Activated T-helper 1 cell treated with anti-CD3 and anti-CD28 coated beads, Interleukin-12 subunit alpha, Interleukin-12 subunit beta, Interleukin-2, Interleukin-4 antibody, amounts not matched to agents 30 ng/mL and 10 ng/mL and 1 ng/mL, durations not matched to agents 14 hours and 24 hours and 36 hours (primary cell): ENCODE measurements at regions not wholly inside any gene's neighbourhood (a gene's known extent, or its start where the extent isn't known, plus 50 kb on each side); places are given as distances from the start of the nearest gene placed in this dataset.

Source experiments
- DNase-seq: peaks from one replicate; pipeline ENCODE4 v3.0.0; 2021; ENCODE audit warnings: low spot score
- H3K27ac Mint-ChIP-seq: one replicate; pipeline ENCODE4 v1.8.0; 2021; ENCODE audit warnings: mild to moderate bottlenecking, mixed read lengths
- H3K27me3 Mint-ChIP-seq: one replicate; pipeline ENCODE4 v1.8.0; 2022; ENCODE audit warnings: mild to moderate bottlenecking, moderate library complexity, mixed read lengths; ENCODE audit not compliant: insufficient read depth
- H3K36me3 Mint-ChIP-seq: one replicate; pipeline ENCODE4 v1.8.0; 2021; ENCODE audit warnings: low read depth, mixed read lengths
- H3K4me1 Mint-ChIP-seq: one replicate; pipeline ENCODE4 v1.8.0; 2021; ENCODE audit warnings: low read depth, mixed read lengths
- H3K4me3 Mint-ChIP-seq: one replicate; pipeline ENCODE4 v1.8.0; 2021; ENCODE audit warnings: mild to moderate bottlenecking, moderate library complexity, mixed read lengths
- H3K9me3 Mint-ChIP-seq: one replicate; pipeline ENCODE4 v1.8.0; 2021; ENCODE audit warnings: mixed read lengths
- intact Hi-C: fragments of 100-400 bp; cut with micrococcal nuclease; formaldehyde crosslinking; loops from one replicate; pipeline ENCODE4 v1.15.1; 2024

DNA sequence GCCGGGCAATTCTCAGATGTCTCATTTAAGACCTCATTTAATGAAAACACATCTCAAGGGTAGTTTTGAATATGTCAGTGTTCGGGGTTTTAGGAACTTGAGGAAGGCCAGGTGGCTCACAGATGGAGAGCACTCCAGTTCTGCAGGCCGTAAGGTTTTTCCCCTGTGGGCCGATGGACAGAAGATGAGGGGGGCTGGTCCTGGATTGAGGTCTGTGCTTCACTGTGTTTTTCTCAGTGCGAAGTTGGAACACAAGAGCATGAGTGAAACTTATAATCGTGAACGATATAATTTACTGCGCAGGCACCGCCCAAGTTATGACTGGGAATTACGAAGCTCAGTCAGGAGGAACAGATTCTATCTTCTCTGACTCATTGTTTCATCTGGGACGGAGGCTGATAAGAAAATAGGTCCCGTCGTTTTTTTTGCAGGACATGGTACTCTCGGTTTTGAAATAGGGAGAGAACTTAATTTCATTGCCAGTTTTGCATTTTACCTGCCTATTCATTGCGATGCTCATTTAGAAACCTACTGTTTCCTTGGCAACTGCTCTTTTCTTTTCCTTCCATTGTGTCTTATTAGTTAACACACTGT is 591.0 kb upstream of the PFKP start:
- Mint-ChIP-seq H3K4me1 (no peaks in the 10 kb centered on the region), H3K4me3 (no peak overlapping the region), H3K36me3 (no peaks in the 10 kb centered on the region), H3K27ac (no peak overlapping the region), H3K27me3 (no peaks in the 10 kb centered on the region), H3K9me3 (no peaks in the 10 kb centered on the region)
- intact Hi-C loops = no loop called here
- no peak for DNase-seq

- no peaks in the 10 kb centered on the region for H3K36me3 Mint-ChIP-seq
- DNase-seq = no peak
- H3K9me3 Mint-ChIP-seq = no peaks in the 10 kb centered on the region
- no peaks in the 10 kb centered on the region for H3K4me1 Mint-ChIP-seq
- intact Hi-C loops = no loop called here
- no peaks in the 10 kb centered on the region for H3K27me3 Mint-ChIP-seq
- H3K27ac Mint-ChIP-seq = no peak overlapping the region
- H3K4me3 Mint-ChIP-seq = no peak overlapping the region
Observed at GRCh38 chr10:2475711-2476217, 591.6 kb upstream of the PFKP start.

GRCh38 chr10:2471811-2472210 is 595.5 kb upstream of the PFKP start:
- H3K27me3 Mint-ChIP-seq = no peaks in the 10 kb centered on the region
- no peak overlapping the region for H3K4me3 Mint-ChIP-seq
- H3K27ac Mint-ChIP-seq = no peak overlapping the region
- intact Hi-C loops = no loop called here
- no peaks in the 10 kb centered on the region for H3K4me1 Mint-ChIP-seq
- DNase-seq = no peak
- no peaks in the 10 kb centered on the region for H3K36me3 Mint-ChIP-seq
- peaks cover 3% of the 10 kb centered on the region for H3K9me3 Mint-ChIP-seq

DNA sequence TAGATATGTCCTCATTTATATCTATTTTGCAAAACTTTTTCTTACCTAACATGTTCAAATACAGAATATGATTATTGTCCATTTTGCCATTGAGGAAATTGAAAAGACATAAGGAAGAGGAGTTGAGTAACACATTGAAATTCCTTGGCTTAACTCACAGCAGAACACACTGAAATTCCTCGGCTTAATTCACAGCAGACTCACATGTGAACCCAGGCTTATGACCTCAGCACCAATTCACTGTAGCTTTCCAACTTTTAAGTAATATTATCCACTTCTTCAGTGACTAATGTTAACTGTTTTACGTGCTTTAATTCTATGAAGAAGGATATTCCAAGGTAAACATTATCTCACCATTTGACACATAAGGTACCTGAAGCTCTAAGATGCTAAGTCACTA is 597.5 kb upstream of the PFKP start:
- H3K36me3 Mint-ChIP-seq = no peaks in the 10 kb centered on the region
- H3K4me3 Mint-ChIP-seq = no peak overlapping the region
- intact Hi-C loops = no loop called here
- no peak overlapping the region for H3K27ac Mint-ChIP-seq
- no peak for DNase-seq
- no peaks in the 10 kb centered on the region for H3K4me1 Mint-ChIP-seq
- no peaks in the 10 kb centered on the region for H3K27me3 Mint-ChIP-seq
- peaks cover 3% of the 10 kb centered on the region for H3K9me3 Mint-ChIP-seq

DNA sequence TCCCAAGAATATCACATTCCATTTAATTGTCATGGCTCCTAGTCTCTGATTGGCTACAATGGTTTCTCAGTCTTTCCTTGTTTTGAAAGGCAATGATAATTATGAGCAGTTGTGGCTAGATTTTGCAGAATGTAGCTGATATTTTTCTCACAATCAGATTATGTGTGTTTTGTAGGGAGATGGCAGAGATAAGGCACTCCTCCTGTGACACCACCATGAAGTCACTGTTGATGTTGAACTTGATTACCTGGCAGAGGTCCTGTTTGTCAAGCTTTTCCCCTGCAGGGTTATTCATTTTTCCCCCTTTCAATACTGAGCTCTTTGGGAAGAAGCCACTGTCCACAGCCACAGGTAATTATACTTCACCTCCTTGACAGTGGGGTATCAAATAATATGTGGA is 602.9 kb upstream of the PFKP start:
- no peaks in the 10 kb centered on the region for H3K36me3 Mint-ChIP-seq
- no peaks in the 10 kb centered on the region for H3K4me1 Mint-ChIP-seq
- no peak for DNase-seq
- no peaks in the 10 kb centered on the region for H3K27me3 Mint-ChIP-seq
- intact Hi-C loops = no loop called here
- H3K27ac Mint-ChIP-seq = no peak overlapping the region
- H3K9me3 Mint-ChIP-seq = peaks cover 3% of the 10 kb centered on the region
- no peak overlapping the region for H3K4me3 Mint-ChIP-seq

DNA sequence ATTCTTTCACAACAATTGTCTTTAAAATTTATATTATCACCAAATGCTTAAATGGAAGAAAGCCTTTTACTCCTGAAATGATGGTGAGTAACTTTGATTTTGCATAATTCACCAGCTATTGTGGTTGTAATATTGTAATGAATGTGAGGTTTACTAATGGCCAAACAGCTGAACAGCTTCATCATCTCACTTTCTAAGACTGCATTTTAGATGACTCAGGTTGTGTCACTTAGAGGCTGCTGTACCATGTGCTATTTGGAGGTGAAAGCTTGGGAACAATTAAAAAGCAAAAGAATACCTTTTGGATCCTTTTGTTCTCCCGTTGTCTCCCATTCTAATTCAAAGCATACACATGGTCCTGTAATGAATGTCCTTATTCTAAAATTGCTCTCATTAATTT is 604.0 kb upstream of the PFKP start:
- Mint-ChIP-seq H3K9me3 (peaks cover 3% of the 10 kb centered on the region), H3K36me3 (no peaks in the 10 kb centered on the region), H3K4me3 (no peak overlapping the region), H3K27me3 (no peaks in the 10 kb centered on the region), H3K27ac (no peak overlapping the region), H3K4me1 (no peaks in the 10 kb centered on the region)
- no peak for DNase-seq
- intact Hi-C loops = no loop called here

DNA sequence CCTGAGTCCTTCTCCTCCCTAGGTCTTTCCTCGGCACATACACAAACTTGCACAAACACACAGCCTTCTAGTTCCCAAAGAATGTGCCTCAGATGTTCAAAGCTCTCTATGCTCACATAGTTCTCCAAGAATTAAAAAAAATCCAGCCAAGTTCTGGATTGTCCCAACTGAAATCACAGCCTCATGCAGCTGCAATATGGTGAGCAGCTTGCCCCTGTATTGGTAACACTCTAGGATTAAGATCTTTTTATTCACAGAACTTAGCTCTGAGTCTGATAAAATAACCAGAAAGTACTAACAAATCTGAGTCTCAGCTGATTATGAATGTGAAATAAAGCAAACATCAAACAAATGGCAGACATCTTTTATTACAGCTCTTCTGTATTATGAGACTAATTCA is 604.8 kb upstream of the PFKP start:
- no peaks in the 10 kb centered on the region for H3K9me3 Mint-ChIP-seq
- H3K36me3 Mint-ChIP-seq = no peaks in the 10 kb centered on the region
- no peak overlapping the region for H3K4me3 Mint-ChIP-seq
- no peaks in the 10 kb centered on the region for H3K4me1 Mint-ChIP-seq
- DNase-seq = no peak
- no peak overlapping the region for H3K27ac Mint-ChIP-seq
- no peaks in the 10 kb centered on the region for H3K27me3 Mint-ChIP-seq
- intact Hi-C loops = no loop called here

DNA sequence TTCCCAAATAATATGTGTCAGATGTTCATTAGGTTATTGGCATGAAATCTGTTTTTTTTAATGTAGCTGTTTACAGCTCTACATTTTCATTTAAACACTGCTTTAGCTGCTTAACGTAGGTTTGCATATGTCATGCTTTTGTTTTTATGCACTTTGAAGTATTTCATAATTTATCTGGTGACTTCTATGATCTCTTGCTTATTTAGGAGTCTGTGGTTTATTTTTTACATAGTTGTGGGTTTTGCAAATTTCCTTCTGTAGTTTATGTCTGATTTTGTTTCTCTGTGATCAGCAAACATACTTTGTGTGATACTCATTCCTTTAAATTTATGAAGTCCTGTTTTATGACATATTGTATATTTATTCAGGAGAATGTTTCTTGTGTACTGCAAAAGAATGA is 606.5 kb upstream of the PFKP start:
- no peaks in the 10 kb centered on the region for H3K36me3 Mint-ChIP-seq
- H3K4me3 Mint-ChIP-seq = no peak overlapping the region
- no peaks in the 10 kb centered on the region for H3K9me3 Mint-ChIP-seq
- H3K27ac Mint-ChIP-seq = no peak overlapping the region
- intact Hi-C loops = no loop called here
- no peaks in the 10 kb centered on the region for H3K27me3 Mint-ChIP-seq
- H3K4me1 Mint-ChIP-seq = no peaks in the 10 kb centered on the region
- DNase-seq = no peak

- Mint-ChIP-seq H3K27me3 (no peaks in the 10 kb centered on the region), H3K9me3 (no peaks in the 10 kb centered on the region), H3K4me1 (no peaks in the 10 kb centered on the region), H3K27ac (no peak overlapping the region), H3K4me3 (no peak overlapping the region), H3K36me3 (no peaks in the 10 kb centered on the region)
- DNase-seq = no peak
- intact Hi-C loops = no loop called here
Observed at GRCh38 chr10:2459713-2460112, 607.6 kb upstream of the PFKP start.

DNA sequence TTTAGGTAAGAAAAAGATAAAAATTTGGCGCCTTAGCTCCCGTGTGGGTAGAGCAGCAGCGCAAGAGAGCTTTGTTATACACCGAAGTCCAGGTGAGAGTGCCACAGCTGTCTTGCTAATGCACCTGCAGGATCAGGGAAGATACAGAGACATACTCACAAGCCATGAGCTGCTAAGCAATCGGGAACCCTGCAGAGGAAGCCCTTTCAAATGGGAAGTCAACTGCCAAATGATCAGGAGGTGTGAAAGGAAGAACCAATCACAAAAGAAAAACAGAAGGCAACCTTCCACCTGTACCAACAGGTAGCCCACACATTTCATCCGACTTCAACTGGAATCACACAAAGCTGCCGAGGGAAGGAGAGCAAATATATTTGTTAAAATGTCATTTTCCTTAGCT is 610.5 kb upstream of the PFKP start:
- Mint-ChIP-seq H3K27me3 (no peaks in the 10 kb centered on the region), H3K27ac (no peak overlapping the region), H3K9me3 (no peaks in the 10 kb centered on the region), H3K4me3 (no peak overlapping the region), H3K4me1 (no peaks in the 10 kb centered on the region), H3K36me3 (no peaks in the 10 kb centered on the region)
- DNase-seq = no peak
- intact Hi-C loops = no loop called here

DNA sequence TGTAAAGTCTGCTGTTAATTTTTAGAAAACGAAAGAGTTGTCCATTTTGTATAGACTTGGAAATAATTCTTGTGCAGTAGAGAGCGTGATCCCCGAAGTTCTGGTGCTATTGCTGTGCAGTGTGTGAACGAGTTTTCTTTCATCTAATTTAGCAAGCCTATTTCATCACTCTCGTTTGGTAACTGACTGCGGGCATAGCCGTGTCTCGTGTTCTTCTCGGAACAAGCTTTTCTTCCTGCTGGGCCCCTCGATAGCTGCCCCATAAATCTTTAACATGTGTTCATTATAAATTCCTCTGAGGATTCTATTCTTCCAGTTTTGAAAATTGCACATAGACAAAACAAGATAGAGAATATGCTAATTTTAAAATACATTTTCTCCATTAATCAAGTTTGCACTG is 622.0 kb upstream of the PFKP start:
- Mint-ChIP-seq H3K9me3 (no peaks in the 10 kb centered on the region), H3K4me1 (no peaks in the 10 kb centered on the region), H3K27ac (no peak overlapping the region), H3K4me3 (no peak overlapping the region), H3K27me3 (peaks cover 2% of the 10 kb centered on the region), H3K36me3 (no peaks in the 10 kb centered on the region)
- intact Hi-C loops = no loop called here
- DNase-seq = no peak

DNA sequence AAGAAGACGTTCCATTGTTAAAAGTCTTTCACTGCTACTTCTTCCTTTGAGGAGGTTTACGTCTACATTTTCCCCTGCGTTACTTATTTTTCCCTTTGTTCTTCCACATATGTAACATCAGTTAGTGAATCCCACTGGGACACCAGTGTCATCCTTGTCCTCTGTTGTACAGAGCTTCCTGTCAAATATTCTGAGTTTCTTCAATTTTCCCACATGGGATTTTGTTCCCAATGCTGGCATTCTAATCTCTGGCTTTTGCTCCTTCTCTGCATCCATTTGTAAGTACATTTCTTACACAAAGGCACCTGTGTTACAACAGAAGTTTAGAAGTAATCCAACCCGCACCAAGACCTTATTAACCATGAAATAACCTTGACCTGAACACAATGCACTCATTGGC is 627.4 kb upstream of the PFKP start:
- H3K4me1 Mint-ChIP-seq = no peaks in the 10 kb centered on the region
- intact Hi-C loops = no loop called here
- H3K27me3 Mint-ChIP-seq = no peaks in the 10 kb centered on the region

GRCh38 chr10:2439000-2439399 is 628.3 kb upstream of the PFKP start:
- Mint-ChIP-seq H3K36me3 (no peaks in the 10 kb centered on the region), H3K4me1 (no peaks in the 10 kb centered on the region), H3K4me3 (no peak overlapping the region), H3K9me3 (no peaks in the 10 kb centered on the region), H3K27ac (no peak overlapping the region), H3K27me3 (no peaks in the 10 kb centered on the region)
- no peak for DNase-seq
- intact Hi-C loops = no loop called here

More for the DNA sequence above, 627.4 kb upstream of the PFKP start:
- H3K4me3 Mint-ChIP-seq = no peak overlapping the region
- DNase-seq = no peak
- no peaks in the 10 kb centered on the region for H3K9me3 Mint-ChIP-seq
- H3K27ac Mint-ChIP-seq = no peak overlapping the region
- H3K36me3 Mint-ChIP-seq = no peaks in the 10 kb centered on the region

GRCh38 chr10:2438248-2438939 is 629.0 kb upstream of the PFKP start:
- H3K4me3 Mint-ChIP-seq = no peak overlapping the region
- no peaks in the 10 kb centered on the region for H3K9me3 Mint-ChIP-seq
- no peaks in the 10 kb centered on the region for H3K4me1 Mint-ChIP-seq
- intact Hi-C loops = no loop called here
- DNase-seq = no peak
- no peaks in the 10 kb centered on the region for H3K36me3 Mint-ChIP-seq
- no peaks in the 10 kb centered on the region for H3K27me3 Mint-ChIP-seq
- H3K27ac Mint-ChIP-seq = no peak overlapping the region
